IMR-90 (cell line): ENCODE measurements at regions not wholly inside any gene's neighbourhood (a gene's known extent, or its start where the extent isn't known, plus 50 kb on each side); places are given as distances from the start of the nearest gene placed in this dataset.

Experiments
- ATAC-seq: fragments of 200-7000 bp; cut with Tn5 transposase; 2 replicates; pipeline ENCODE4 v1.9.1; 2020; ENCODE audit warnings: low read depth, mild to moderate bottlenecking, moderate library complexity
- BruUV-seq: library from RNA; stranded (reverse); fragments of 400-500 nt; replicated peaks from 2 replicates; lab custom pipeline; 2021; lab: Mats Ljungman, UMichigan
- CTCF ChIA-PET: fragments of 300-600 bp; formaldehyde crosslinking; extraction: SDS; loops from one replicate; lab custom pipeline; 2021; ENCODE audit warnings: antibody characterized with exemption; lab: Yijun Ruan, JAX
- POLR2A ChIA-PET: fragments of 300-600 bp; sonication (Branson Sonifier 250); formaldehyde crosslinking; loops from one replicate; lab custom pipeline; 2022; ENCODE audit warnings: antibody characterized with exemption; ENCODE audit not compliant: unreplicated experiment; lab: Charles Lee
- DNase-seq: peaks from one replicate; pipeline ENCODE4 v3.0.0; 2013
- H2AFZ ChIP-seq: replicated peaks from 2 replicates; pipeline ENCODE3; 2013; ENCODE audit warnings: low read length, mild to moderate bottlenecking; ENCODE audit not compliant: poor library complexity
- H2AK5ac ChIP-seq: 2 replicates; pipeline ENCODE4 v1.6.1; 2013; ENCODE audit warnings: low read depth, low read length, inconsistent platforms
- H2AK9ac ChIP-seq: replicated peaks from 2 replicates; pipeline ENCODE3; 2013; ENCODE audit warnings: mild to moderate bottlenecking, low read depth, low read length, moderate library complexity; ENCODE audit not compliant: poor library complexity
- H2BK120ac ChIP-seq: 2 replicates; pipeline ENCODE4 v1.6.1; 2013; ENCODE audit warnings: low read depth, low read length, inconsistent platforms
- H2BK15ac ChIP-seq: 3 replicates; pipeline ENCODE4 v1.6.1; 2013; ENCODE audit warnings: low read depth, low read length, inconsistent platforms
- H2BK20ac ChIP-seq: 2 replicates; pipeline ENCODE4 v1.6.1; 2013; ENCODE audit warnings: low read depth, mild to moderate bottlenecking, inconsistent platforms, low read length, moderate library complexity
- H2BK5ac ChIP-seq: 2 replicates; pipeline ENCODE4 v1.6.1; 2013; ENCODE audit warnings: mild to moderate bottlenecking, low read depth, low read length, inconsistent platforms; ENCODE audit not compliant: poor library complexity, severe bottlenecking
- H3K14ac ChIP-seq: replicated peaks from 2 replicates; pipeline ENCODE4 v1.6.1; 2013; ENCODE audit warnings: low read depth, low read length, inconsistent platforms
- H3K18ac ChIP-seq: 2 replicates; pipeline ENCODE4 v1.6.1; 2013; ENCODE audit warnings: low read depth, low read length, control low read depth
- H3K23ac ChIP-seq: 2 replicates; pipeline ENCODE4 v1.6.1; 2013; ENCODE audit warnings: low read depth, low read length, inconsistent platforms
- H3K27ac ChIP-seq: 2 replicates; pipeline ENCODE4 v1.5.1; 2013; ENCODE audit warnings: mild to moderate bottlenecking, control low read depth, low read length; ENCODE audit not compliant: insufficient read depth
- H3K27me3 ChIP-seq: 2 replicates; pipeline ENCODE4 v1.6.1; 2013; ENCODE audit warnings: low read length; ENCODE audit not compliant: control insufficient read depth, insufficient read depth
- H3K36me3 ChIP-seq: 2 replicates; pipeline ENCODE4 v1.6.1; 2013; ENCODE audit warnings: low read length, mixed read lengths; ENCODE audit not compliant: control insufficient read depth, insufficient read depth
- H3K4ac ChIP-seq: 2 replicates; pipeline ENCODE4 v1.6.1; 2013; ENCODE audit warnings: low read depth, low read length, inconsistent platforms
- H3K4me1 ChIP-seq: 2 replicates; pipeline ENCODE4 v1.6.1; 2013; ENCODE audit warnings: low read length, mixed read lengths; ENCODE audit not compliant: control insufficient read depth, insufficient read depth
- H3K4me2 ChIP-seq: 2 replicates; pipeline ENCODE4 v1.6.1; 2013; ENCODE audit warnings: low read depth, mild to moderate bottlenecking, control low read depth, low read length, moderate library complexity
- H3K4me3 ChIP-seq: 2 replicates; pipeline ENCODE4 v1.5.1; 2013; ENCODE audit warnings: low read depth, mild to moderate bottlenecking, control low read depth, low read length, moderate library complexity; ENCODE audit not compliant: insufficient read depth
- H3K56ac ChIP-seq: 2 replicates; pipeline ENCODE4 v1.6.1; 2013; ENCODE audit warnings: low read length, inconsistent platforms; ENCODE audit not compliant: insufficient read depth; ENCODE audit errors: extremely low read depth
- H3K79me1 ChIP-seq, 2 experiments: 2 replicates each; pipeline ENCODE4 v1.6.1; 2013; ENCODE audit warnings: low read length in 2 of 2, inconsistent platforms in 1 of 2, low read depth in 1 of 2
- H3K9ac ChIP-seq: 2 replicates; pipeline ENCODE4 v1.6.1; 2013; ENCODE audit warnings: low read depth, low read length, control low read depth
- H3K9me1 ChIP-seq: 2 replicates; pipeline ENCODE4 v1.6.1; 2013; ENCODE audit warnings: low read length, inconsistent platforms; ENCODE audit not compliant: insufficient read depth
- H3K9me3 ChIP-seq: 2 replicates; pipeline ENCODE4 v1.6.1; 2013; ENCODE audit warnings: low read length; ENCODE audit not compliant: control insufficient read depth, insufficient read depth
- H4K20me1 ChIP-seq: 2 replicates; pipeline ENCODE4 v1.6.1; 2013; ENCODE audit warnings: low read length, inconsistent platforms; ENCODE audit not compliant: insufficient read depth
- H4K5ac ChIP-seq: 2 replicates; pipeline ENCODE4 v1.6.1; 2013; ENCODE audit warnings: mild to moderate bottlenecking, low read depth, low read length, control low read depth
- H4K8ac ChIP-seq, 2 experiments: 2 replicates each; pipeline ENCODE4 v1.6.1; 2013; ENCODE audit warnings: low read depth in 2 of 2, low read length in 2 of 2, control low read depth in 1 of 2, inconsistent platforms in 1 of 2
- H4K91ac ChIP-seq: 2 replicates; pipeline ENCODE4 v1.6.1; 2013; ENCODE audit warnings: low read depth, low read length, inconsistent platforms; ENCODE audit not compliant: insufficient read depth
- BHLHE40 ChIP-seq: fragments of 150-350 bp; IDR thresholded peaks from 2 replicates; pipeline ENCODE4 v1.6.1; 2016; ENCODE audit warnings: mild to moderate bottlenecking, low read depth, low read length
- CHD1 ChIP-seq: IDR thresholded peaks from 2 replicates; pipeline ENCODE4 v1.6.1; 2012; ENCODE audit warnings: low read depth, low read length, improper control_type of control experiment
- ELK1 ChIP-seq: fragments of 150-350 bp; IDR thresholded peaks from 2 replicates; pipeline ENCODE4 v1.6.1; 2016; ENCODE audit warnings: low read depth, mild to moderate bottlenecking, low read length, moderate library complexity, borderline replicate concordance
- FOS ChIP-seq: fragments of 150-350 bp; IDR thresholded peaks from 2 replicates; pipeline ENCODE4 v1.6.1; 2016; ENCODE audit warnings: low read depth, low read length
- MAFK ChIP-seq: IDR thresholded peaks from 2 replicates; pipeline ENCODE4 v1.6.1; 2012; ENCODE audit warnings: low read depth, low read length, improper control_type of control experiment
- MXI1 ChIP-seq: IDR thresholded peaks from 2 replicates; pipeline ENCODE4 v1.6.1; 2012; ENCODE audit warnings: low read depth, mild to moderate bottlenecking, low read length, moderate library complexity, borderline replicate concordance
- RAD21 ChIP-seq: IDR thresholded peaks from 2 replicates; pipeline ENCODE4 v1.6.1; 2012; ENCODE audit warnings: low read length, improper control_type of control experiment
- WGBS, 2 experiments: methylation state at CpG; one replicate each; pipeline versions ENCODE4 v1.1.5 to v1.1.7; 2013; ENCODE audit warnings: missing lambda C conversion rate in 2 of 2; ENCODE audit not compliant: insufficient read length in 1 of 2; ENCODE audit errors: extremely low coverage in 2 of 2; 5-methylcytosine and 5-hydroxymethylcytosine counted together
- dilution Hi-C: fragments of 300-500 bp; cut with HindIII; formaldehyde crosslinking; loops from one replicate; pipeline ENCODE4 v1.14.3; 2018; ENCODE audit warnings: low sequenced_read_pairs; ENCODE audit not compliant: unreplicated experiment
- in situ Hi-C: fragments of 300-500 bp; cut with MboI; formaldehyde crosslinking; loops from 3 replicates; pipeline ENCODE4 v1.14.3; 2019; ENCODE audit warnings: low sequenced_read_pairs, inconsistent platforms, mixed read lengths
- intact Hi-C: fragments of 100-400 bp; cut with micrococcal nuclease; formaldehyde crosslinking; loops from 2 replicates; pipeline ENCODE4 v1.10.0; 2022

- Histone ChIP-seq H3K4me3 (no peak overlapping the region), H3K23ac (no peak overlapping the region), H2BK20ac (no peak overlapping the region), H2AK5ac (no peak overlapping the region), H2BK120ac (no peak overlapping the region), H3K18ac (no peak overlapping the region), H3K4me1 (no peaks in the 10 kb centered on the region), H3K79me1 (no peaks in the 10 kb centered on the region), H2BK15ac (no peak overlapping the region), H3K9ac (no peak overlapping the region), H3K9me1 (no peaks in the 10 kb centered on the region), H3K56ac (no peak overlapping the region), H4K20me1 (no peaks in the 10 kb centered on the region), H3K9me3 (peaks cover 5% of the 10 kb centered on the region), H3K4me2 (no peak overlapping the region), H3K27me3 (no peaks in the 10 kb centered on the region; the same call in 1 of the 2 replicates), H4K5ac (no peak overlapping the region), H4K91ac (no peak overlapping the region), H3K14ac (no peak overlapping the region), H4K8ac (no peak overlapping the region), H2AFZ (no peak overlapping the region), H2AK9ac (no peak overlapping the region), H3K27ac (no peak overlapping the region), H2BK5ac (no peak overlapping the region), H3K4ac (no peak overlapping the region), H3K36me3 (no peaks in the 10 kb centered on the region)
- ChIA-PET POLR2A (no interaction called here), CTCF (no interaction called here)
- BruUV-seq: no TSS peak
- dilution Hi-C loops (no loop called here), in situ Hi-C loops (no loop called here), intact Hi-C loops (no loop called here)
- no CpG with 5 or more reads among the region's 1 CpG for WGBS, 2 experiments
- TF ChIP-seq ELK1 (no peak), FOS (no peak), CHD1 (no peak), BHLHE40 (no peak), MXI1 (no peak), MAFK (no peak), RAD21 (no peak)
- ATAC-seq (no peak), DNase-seq (no peak)
These were observed 86.5 kb upstream of the ACKR3 start for GRCh38 chr2:236483102-236483501.
